GM21381 (cell line): ENCODE measurements at regions not wholly inside any gene's neighbourhood (a gene's known extent, or its start where the extent isn't known, plus 50 kb on each side); places are given as distances from the start of the nearest gene placed in this dataset.
"Not testable (repeated sequence)": the region's sequence is repeated elsewhere in the genome, so short reads cannot be mapped to it uniquely, and the experiment has no call there.

Experiments
- ATAC-seq: cut with Tn5 transposase; IDR thresholded peaks from one replicate; pipeline ENCODE4 v1.9.1; 2021; ENCODE audit warnings: mild to moderate bottlenecking, moderate library complexity; ENCODE audit not compliant: unreplicated experiment

DNA sequence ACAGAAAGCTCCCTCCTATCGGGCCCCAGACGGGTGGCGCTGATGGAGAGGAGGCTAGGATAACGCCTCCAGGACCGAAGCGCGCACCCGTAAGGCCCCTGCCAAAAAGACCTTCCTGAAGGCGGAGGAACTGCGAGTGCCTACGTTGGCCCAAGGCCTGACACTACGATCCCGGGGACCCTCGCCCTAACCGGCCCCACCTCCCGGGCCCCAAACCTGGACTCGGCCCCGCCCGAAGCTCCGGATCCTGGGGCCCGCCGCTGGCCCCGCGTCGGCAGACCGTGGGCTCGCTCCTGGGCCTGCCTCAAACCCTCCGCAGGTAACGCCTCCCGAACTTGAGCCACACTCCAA is 53.6 kb upstream of the ROPN1B start:
- not testable (repeated sequence) for ATAC-seq

DNA sequence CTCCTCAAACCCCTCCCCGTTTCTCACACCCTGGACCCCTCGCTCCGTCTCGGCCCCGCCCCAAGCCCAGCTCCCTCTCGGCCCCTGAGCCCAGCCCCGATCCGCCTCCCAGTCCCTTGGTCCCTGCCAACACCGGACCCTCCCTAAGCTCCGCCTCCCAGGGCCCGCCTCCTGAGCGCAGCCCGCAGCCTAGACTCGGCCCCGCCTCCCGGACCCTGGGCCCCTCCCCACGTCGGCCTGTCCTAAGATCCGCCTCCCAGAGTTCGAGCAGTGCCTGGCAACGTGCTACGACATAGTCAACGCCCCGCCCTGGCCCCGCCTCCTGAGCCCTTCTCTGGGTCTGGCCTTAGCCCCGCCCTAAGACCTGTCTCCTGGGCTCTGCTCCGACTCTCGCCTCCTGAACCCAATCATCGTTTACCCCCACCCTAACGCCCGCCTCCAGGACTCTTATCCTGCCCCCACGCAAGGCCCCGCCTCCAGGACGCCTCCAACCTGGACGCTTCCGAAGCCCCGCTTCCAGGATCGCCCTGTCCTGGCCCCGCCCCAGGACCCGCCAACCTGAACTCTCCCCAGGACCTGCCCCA is 53.1 kb upstream of the ROPN1B start:
- ATAC-seq, result peak; percentile 78

DNA sequence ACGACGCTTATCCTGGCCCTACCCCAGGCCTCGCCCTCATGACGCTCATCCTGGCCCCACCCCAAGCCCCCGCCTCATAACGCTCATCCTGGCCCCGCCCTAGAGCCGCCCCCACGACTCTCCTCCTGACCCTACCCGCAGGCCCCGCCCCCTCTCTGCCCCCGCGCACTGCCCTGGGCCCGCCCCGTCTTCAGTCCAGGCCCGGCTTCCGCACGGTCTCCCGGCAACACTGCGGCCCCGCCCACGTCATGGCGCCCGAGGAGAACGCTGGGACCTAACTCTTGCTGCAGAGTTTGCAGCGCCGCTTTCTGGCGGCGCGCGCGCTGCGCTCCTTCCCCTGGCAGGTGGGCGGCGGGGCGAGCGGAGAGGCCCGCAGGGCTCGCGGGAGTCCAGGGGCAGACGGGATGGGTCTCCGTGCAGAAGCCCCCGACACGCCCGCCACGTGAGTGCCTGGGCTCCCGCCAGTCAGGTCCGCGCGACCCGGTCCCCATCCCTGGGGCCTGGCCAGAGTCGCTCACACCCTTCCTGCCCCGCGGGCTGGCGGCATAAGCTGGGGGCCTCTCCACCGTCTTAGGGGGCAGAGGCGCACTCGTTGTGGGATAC is 52.5 kb upstream of the ROPN1B start:
- peak; percentile 88 for ATAC-seq

DNA sequence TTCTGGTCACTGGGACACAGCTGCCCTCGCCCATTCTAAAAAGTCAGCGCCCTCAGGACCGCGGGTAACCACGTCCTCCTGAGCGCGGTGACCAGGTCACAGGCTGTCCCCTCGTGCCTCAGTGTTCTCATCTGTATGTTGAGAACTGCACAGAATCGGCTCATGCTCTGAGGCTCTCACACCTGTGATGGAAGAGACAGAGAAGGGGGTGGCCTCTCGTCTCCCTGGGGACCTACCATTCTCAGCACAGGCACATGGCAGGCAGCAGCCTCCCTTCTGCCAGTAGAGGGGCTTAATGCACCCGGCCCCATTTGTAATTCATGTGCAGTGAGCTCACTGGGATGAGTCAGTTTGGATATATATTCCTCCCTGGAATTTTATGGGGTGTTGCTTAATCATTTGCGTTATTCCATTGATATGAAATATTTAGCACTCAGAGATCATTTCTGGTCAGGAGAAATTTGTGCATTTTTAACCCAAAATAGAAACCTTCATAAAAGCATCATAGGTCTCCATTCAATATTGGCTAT is 51.9 kb upstream of the ROPN1B start:
- not testable (repeated sequence) for ATAC-seq

DNA sequence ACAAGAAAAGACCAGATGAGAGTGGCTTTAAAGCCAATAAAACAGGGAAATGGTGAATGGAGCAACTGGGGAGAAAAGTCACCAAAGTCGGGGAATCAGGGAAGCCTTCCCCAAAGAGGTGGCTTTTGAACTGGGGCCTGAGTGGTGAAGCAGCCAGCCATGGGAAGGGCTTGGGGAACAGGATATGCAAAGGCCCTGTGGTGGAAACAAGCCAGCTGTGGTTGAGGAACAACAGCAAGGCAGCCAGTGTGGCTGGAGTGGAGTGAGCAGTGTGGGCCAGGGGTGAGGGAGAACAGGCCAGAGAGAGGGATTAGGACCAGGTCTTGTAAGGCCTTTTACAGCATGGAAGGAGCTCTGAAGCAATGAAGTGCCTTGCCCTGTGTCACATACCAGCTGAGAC is 51.0 kb upstream of the ROPN1B start:
- not testable (repeated sequence) for ATAC-seq

DNA sequence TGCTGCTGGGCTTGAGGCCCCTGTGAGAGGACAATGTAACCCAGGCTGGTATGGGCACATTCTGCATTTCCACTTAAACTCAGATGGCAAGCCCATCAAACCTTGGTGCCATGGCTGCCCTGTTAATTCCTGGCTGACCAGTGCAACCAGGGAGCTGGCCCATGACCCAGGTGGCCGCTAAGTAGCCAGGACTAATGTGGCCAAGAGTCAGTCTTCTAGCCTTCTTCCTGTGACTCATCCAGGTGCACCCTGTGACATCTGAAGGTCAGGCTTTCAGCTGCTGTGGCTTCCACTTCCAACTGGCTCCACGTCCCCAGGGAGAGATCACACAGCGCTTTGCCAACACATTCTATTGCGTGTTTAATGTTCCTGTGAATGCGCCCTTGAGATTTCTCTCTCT is 50.5 kb upstream of the ROPN1B start:
- ATAC-seq, result not testable (repeated sequence)

DNA sequence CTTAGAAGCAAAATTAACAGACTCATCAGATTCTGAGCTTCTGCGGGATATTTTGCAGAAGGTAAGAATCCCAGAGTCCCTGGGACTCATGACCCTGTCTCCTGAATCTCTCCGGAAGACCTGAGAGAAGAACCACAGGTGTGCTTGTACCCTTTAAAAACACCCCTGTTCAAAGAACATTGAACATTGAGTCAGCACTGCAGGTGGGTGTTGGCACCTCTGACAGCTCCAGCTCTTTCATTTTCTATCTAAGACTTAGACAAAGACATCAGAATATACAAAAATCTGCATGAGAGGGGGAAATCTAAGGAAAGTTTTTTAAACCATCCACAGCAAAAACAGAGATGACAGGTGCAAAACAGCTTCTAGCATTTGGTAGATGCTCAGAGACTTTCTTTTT is 50.1 kb upstream of the ROPN1B start:
- ATAC-seq, result not testable (repeated sequence)
